Retinal pigment epithelial cell (primary cell): ENCODE measurements at regions not wholly inside any gene's neighbourhood (a gene's known extent, or its start where the extent isn't known, plus 50 kb on each side); places are given as distances from the start of the nearest gene placed in this dataset.
"Not testable (repeated sequence)": the region's sequence is repeated elsewhere in the genome, so short reads cannot be mapped to it uniquely, and the experiment has no call there.

Experiments
- DNase-seq: peaks from one replicate; pipeline ENCODE4 v3.0.0-alpha.2; 2010; ENCODE audit warnings: low read depth
- H3K4me3 ChIP-seq: 2 replicates; pipeline ENCODE4 v1.5.1; 2011; ENCODE audit warnings: mild to moderate bottlenecking, low read length, control low read depth, moderate library complexity
- TF ChIP-seq, protein P1 (sequence below): conservative IDR thresholded peaks from 2 replicates; pipeline ENCODE4 v1.5.1; 2011; ENCODE audit warnings: low read depth, low read length, control low read depth, inconsistent platforms

DNA sequence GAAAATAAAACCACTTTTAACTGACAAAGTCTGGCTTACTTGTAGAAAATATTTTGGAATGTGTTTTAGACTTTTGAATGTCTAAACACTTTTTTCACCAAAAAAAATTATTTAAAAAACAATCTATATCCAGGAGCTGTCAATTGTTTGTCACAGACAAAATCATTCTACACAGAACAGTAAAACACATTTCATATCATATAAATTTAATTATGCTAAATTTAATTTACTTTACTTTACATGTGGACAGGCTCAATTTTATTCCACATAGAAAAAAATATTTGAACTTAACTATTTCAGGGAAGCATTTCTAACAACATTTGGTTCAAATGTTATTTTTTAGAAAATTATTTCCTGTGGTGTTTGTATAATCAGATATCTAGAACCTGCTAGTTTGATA lies 1417.0 kb downstream of the ZPLD1 start:
- TF ChIP-seq, protein P1, sequence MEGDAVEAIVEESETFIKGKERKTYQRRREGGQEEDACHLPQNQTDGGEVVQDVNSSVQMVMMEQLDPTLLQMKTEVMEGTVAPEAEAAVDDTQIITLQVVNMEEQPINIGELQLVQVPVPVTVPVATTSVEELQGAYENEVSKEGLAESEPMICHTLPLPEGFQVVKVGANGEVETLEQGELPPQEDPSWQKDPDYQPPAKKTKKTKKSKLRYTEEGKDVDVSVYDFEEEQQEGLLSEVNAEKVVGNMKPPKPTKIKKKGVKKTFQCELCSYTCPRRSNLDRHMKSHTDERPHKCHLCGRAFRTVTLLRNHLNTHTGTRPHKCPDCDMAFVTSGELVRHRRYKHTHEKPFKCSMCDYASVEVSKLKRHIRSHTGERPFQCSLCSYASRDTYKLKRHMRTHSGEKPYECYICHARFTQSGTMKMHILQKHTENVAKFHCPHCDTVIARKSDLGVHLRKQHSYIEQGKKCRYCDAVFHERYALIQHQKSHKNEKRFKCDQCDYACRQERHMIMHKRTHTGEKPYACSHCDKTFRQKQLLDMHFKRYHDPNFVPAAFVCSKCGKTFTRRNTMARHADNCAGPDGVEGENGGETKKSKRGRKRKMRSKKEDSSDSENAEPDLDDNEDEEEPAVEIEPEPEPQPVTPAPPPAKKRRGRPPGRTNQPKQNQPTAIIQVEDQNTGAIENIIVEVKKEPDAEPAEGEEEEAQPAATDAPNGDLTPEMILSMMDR: no peak
- H3K4me3 ChIP-seq: no peak overlapping the region
- DNase-seq: no peak

DNA sequence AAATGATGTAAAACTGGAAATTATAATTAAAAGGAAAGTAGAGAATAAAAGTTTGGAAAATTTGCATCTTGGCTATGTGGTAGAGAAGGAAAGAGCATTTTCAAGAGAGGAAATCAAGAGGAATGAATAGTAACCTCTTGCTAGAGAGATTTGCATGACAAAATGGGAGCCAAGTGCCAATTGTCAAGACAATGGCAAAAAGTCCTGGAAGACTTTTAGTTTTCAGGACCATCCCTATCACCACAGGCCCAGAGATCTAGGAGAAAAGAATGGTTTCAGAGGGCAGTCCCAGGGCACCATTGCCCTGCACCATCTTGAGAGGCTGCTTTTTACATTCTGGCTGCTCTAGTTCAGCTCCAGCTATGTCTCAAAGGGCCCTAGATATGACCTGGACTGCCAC lies 1427.6 kb downstream of the ZPLD1 start:
- no peak for DNase-seq
- H3K4me3 ChIP-seq: no peak overlapping the region
- TF ChIP-seq, protein P1: no peak

DNA sequence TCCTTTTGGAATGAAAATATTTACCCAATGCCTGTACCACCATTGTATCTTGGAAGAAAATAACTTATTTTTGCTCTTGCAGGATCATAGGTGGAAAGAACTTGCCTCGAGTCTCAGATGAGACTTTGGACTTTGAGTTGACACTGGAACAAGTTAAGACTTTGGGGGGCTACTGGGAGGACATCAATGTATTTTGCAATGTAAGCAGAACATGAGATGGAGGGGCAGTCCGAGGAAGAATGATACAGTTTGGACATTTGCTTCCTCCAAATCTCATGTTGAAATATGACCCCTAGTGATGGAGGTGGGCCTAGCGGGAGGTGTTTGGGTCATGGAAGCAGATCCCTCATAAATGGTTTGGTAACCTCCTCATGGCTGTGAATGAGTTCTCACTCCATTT lies 1428.6 kb downstream of the ZPLD1 start:
- TF ChIP-seq, protein P1: no peak
- DNase-seq: no peak
- no peak overlapping the region for H3K4me3 ChIP-seq

DNA sequence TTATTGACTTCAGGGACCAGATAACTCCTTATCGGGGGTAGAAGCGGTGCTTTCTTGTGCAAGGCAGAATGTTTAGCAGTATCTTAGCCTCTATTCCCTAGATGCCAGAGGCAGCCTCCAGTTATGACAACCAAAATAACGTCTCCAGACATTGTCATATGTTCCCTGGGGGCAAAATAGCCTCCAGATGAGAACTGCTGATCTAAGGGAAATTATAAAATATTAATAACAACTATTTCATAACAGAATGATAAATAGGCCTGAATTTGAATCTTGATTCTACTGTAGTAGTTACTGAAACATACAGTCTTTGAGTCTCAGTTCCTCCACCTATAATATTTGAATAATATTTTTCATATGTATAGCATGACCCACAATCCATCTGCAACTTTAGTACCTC lies 1431.3 kb downstream of the ZPLD1 start:
- DNase-seq: no peak
- H3K4me3 ChIP-seq: no peak overlapping the region
- TF ChIP-seq, protein P1: no peak

DNA sequence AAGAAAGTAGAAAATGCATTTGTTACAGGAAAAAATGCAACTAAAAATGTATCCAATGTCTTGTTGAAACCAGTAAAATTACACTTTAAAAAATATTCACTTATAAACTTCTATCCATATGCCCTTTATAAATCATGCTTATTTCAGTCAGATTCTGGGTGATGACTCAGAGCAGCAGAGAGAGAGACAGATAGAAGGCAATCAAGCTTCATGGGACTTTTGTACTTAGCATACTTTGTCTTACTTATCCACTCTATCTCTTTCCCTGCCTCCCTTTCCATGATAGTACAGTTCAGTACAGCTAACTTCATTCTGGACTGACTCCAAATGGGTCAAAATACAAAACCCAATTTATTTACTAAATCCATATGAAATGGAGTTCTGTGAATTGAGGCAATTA lies 1438.2 kb downstream of the ZPLD1 start:
- TF ChIP-seq, protein P1: no peak
- H3K4me3 ChIP-seq: no peak overlapping the region
- peak; percentile 21 for DNase-seq

DNA sequence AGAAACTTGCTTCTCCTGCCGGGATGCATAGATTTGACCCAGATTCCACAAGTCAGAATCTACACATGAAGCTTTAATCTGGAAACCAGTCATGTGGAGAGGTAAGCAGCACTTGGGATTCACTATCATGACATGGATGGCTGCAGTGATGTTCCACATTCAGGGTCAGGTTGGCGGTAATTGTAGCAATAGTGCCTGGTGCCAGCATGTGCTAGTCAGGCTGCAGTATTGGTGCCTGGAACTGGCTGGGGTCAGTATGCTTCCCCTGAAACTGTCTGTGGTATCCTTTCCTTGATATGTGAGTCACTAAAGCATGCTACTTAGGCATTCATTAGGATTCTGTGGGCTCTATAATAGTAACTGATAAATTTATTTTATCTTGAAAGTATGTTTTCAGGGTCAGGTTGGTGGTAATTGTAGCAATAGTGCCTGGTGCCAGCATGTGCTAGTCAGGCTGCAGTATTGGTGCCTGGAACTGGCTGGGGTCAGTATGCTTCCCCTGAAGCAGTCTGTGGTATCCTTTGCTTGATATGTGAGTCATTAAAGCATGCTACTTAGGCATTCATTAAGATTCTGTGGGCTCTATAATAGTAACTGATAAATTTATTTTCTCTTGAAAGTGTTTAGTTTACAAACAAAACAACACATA lies 1439.2 kb downstream of the ZPLD1 start:
- no peak overlapping the region for H3K4me3 ChIP-seq
- TF ChIP-seq, protein P1: no peak
- DNase-seq: peak; percentile 78

DNA sequence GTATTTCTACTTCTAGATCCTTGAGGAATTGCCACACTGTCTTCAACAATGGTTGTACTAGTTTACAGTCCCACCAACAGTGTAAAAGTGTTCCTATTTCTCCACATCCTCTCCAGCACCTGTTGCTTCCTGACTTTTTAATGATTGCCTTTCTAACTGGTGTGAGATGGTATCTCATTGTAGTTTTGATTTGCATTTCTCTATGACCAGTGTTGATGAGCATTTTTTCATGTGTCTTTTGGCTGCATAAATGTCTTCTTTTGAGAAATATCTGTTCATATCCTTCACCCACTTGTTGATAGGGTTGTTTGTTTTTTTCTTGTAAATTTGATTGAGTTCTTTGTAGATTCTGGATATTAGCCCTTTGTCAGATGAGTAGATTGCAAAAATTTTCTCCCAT lies 1447.0 kb downstream of the ZPLD1 start:
- H3K4me3 ChIP-seq, DNase-seq: not testable (repeated sequence)
